HG03457 (cell line): ENCODE measurements at regions not wholly inside any gene's neighbourhood (a gene's known extent, or its start where the extent isn't known, plus 50 kb on each side); places are given as distances from the start of the nearest gene placed in this dataset.

ENCODE experiments used
- ATAC-seq: cut with Tn5 transposase; IDR thresholded peaks from one replicate; pipeline ENCODE4 v1.9.1; 2021; ENCODE audit warnings: moderate number of reproducible peaks; ENCODE audit not compliant: unreplicated experiment

DNA sequence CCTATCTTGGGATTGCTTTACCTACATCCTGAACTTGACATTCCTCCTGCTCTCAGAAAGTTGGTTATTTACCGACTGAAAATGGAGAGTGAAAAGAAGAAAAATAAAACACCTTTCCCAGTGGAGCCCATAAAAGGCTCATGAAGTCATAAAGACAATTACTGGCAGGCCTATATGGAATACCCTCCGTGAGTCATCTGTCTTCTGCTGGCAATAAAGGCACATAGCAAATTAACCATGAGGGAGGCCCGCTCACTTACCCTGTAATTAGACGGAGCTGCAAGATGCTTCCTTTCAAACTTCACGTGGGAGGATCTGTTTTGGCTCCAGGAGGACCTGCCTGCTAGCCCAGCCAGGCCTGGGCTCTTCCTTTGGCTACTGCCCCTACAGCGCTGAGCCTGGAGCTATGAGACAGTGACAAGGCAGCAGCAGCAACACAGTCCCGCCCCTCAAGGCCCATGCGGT lies 540.4 kb downstream of the BUD13 start:
- ATAC-seq, result no peak

DNA sequence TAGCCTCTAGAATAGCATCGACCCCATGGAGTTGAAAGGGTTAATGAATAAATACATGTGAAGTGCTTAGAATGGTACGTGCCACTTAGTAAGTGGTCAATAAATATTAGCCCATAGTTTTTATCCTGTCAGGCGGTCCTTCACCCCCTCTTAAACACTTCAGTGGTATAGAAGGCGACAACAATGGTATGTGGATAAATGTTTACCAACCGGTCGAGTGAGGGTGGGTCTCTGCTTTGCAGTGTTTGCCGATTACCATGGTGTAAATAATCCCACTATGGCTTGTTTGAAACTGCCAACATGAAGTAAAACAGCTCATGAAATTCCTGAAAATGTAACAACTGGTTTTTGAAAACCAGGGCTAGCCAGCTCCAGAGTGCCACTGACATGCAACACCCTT lies 541.2 kb downstream of the BUD13 start:
- no peak for ATAC-seq

DNA sequence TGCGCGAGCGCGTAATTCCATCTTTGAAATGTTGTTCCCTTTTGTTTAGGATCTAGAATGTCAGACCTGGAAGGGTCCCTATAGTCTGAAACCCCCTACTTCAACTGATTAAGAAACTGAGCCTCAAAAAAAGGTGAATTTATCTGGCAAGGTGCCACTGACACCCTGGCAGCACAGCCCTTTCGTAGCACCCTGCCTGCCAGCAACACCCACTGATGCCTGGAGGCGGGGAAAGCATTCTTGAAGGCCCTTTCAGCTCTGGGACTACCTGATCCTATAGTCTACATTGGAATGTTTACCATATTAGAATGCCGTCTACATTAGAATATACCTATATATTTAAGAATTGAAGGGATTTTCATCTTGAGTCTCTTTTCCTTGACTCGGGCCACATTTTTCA lies 542.3 kb downstream of the BUD13 start:
- no peak for ATAC-seq

- ATAC-seq, result no peak
Observed at GRCh38 chr11:116229236-116229970, 543.4 kb downstream of the BUD13 start.

GRCh38 chr11:116226731-116227130 lies 546.1 kb downstream of the BUD13 start:
- no peak for ATAC-seq

DNA sequence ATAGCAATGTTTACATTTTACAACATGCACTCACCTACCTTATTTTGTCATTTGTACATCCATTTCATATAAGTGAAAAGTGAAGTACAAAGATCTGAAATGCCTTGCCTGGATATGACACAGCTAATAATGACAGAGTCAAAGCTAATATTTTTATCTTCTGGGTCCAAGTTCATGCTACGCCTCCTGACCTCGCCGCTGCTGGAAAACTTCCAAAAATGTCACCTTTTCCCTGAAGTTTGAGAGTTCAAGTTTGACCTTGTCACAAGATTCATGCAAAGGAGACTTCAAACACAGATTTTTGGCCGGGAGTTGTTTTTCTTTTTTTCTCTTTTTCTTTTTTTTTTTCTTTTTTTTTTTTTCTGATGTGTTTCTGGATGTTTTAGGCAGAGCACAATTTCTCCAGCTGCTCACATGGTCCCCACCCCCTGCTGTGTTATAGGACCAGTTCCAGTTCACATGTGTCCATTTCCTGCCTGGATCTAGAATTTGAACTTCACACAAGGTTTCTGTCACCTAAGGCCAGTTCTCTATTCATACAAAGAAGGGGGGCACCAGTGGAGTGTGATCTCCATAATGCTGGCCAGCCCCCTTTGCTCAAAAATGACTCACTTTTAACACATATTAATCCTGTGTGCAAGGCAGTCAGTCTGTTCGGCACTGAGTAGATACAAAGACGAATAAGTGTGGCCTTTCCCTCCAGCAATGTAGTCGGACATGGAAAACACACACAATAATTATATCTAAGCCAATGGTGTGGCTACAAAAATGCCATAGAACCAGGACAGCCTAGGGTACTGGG lies 546.8 kb downstream of the BUD13 start:
- ATAC-seq, result no peak

DNA sequence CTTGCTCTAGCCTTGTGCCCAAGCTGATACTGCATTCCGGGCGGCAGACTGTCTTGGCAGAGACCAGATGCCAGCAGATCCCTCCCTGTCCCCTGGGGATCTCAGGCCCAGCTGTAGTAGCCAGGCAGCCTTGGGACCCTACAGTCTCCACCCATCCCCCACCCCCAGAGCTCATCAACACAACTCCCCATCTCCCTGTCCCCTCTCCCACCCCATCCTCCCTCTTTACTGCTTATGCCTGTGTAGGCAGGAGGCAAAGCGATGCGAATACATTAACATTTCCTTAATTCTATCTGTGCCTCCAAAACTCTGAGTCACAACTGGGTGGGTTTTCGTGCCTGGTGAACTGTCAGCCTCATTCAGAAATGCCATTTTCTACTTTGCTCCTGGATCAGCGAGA lies 547.6 kb downstream of the BUD13 start:
- ATAC-seq, result no peak

GRCh38 chr11:116224889-116225200 lies 547.9 kb downstream of the BUD13 start:
- ATAC-seq, result no peak

GRCh38 chr11:116224154-116224888 lies 548.5 kb downstream of the BUD13 start:
- no peak for ATAC-seq

- ATAC-seq, result no peak
Observed at GRCh38 chr11:116221351-116221750, 551.4 kb downstream of the BUD13 start.

GRCh38 chr11:116219171-116219635 lies 553.6 kb downstream of the BUD13 start:
- no peak for ATAC-seq

DNA sequence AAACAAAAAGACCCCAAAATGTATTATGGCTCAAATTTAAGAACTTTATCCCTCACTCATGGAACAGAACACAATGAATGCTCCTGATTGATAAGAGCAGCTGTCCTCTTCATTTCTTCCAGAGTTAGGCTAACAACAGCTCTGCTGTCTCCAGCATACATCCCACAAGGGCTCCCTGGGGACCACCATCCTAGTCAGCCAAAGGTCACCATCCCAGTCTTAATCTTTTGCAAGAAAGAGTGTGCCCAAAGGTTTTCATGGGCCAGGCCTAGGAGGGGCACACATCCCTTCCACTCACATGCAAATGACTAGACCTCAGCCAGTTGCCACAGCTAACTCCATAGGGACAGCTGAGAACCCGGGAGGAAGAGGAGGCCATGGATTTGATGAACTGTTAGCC lies 555.3 kb downstream of the BUD13 start:
- no peak for ATAC-seq

- ATAC-seq, result no peak
Observed at GRCh38 chr11:116217006-116217405, 555.8 kb downstream of the BUD13 start.

- no peak for ATAC-seq
Observed at GRCh38 chr11:116215471-116216113, 557.2 kb downstream of the BUD13 start.

DNA sequence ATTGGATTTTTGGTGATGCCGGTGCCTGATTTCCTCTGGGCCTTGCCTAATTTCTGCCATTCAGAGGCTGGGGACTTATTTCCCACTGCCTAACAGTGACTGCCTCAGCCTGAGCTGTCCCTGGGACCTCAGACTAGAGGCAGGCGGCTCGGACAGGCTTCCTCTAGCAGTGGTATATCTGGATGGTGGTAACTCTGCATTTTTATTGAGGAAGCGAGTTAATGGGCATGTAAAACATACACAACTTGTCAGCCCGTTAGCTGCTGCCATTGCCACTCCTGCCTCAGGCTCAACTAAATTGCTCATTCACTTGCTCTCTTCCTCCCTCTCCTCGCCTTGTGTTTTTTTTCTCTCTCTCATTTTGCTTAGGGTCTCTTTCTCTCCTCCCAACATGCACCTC lies 561.6 kb downstream of the BUD13 start:
- ATAC-seq, result no peak

GRCh38 chr11:116210663-116211062 lies 562.1 kb downstream of the BUD13 start:
- no peak for ATAC-seq

DNA sequence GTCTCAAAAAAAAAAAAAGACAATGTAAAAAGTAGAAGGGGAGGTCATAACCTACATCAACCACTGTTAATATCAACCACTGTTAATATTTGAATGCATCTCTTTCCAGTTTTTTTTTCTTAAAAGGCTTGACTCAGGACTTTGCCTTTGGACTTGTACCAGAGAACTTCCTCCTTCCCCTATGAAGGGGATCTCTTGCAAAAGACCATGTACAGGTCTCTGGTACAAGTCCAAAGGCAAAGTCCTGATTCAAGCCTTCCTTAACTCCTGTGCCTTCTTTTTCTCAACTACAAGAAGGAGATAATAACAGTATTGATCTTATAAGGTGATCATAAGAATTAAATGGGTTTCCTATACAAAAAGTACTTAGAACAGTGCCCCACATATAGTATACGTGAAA lies 563.5 kb downstream of the BUD13 start:
- ATAC-seq, result no peak

DNA sequence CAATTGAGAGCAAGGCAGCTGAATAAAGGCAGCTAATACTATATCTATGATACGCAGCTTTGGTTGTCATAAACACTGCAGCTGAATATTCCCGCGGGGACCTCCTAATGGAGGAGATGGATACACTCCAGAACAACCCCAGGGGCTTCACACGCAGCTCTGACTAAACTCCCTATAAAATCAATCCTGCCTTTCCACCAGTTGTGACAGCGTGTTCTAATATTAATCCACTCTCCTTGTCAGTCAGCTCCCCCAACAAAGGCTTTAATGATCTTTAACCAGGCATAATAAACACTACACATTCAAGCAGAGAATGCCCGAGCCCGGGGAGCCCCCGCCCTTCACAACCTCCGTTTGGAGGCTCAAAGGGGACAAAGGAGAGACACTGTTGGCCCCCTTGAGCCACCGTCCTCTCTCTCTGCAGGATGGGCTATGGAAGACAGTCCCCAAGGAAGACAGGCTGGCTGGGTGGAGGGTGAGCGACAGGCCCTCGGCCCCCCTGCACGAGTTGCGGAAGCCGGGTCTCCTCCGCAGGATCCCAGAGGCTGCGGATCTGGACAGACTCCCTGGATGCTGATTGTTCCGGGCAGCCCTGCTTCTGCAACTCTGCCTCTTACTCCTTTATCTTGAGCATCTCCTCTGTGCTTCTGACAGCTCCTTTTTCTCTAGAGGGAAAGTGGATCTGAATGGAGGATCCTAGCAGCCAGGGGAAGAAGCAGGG lies 565.2 kb downstream of the BUD13 start:
- ATAC-seq, result no peak

DNA sequence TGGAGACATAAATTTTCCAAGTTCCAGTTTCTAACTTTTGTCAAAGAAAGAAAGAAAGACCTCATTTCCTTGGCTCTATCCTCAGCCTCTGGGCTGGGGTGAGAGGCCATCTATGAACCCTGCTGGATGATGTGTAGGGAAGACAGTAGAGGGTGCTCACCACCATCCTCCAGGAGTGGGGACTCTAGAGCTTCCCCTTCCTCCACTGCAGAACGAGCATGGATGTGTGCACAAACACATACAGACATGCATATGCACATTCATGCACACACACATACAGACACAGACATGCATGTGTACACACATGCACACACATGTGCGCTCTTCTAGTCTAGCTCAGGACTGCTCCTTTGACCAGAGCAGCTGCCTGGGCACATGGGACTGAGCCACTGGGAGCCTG lies 565.8 kb downstream of the BUD13 start:
- ATAC-seq, result no peak

GRCh38 chr11:116202922-116203321 lies 569.9 kb downstream of the BUD13 start:
- ATAC-seq, result no peak

- ATAC-seq, result no peak
Observed at GRCh38 chr11:116200564-116200963, 572.2 kb downstream of the BUD13 start.
